NCI-H774 (cell line): ENCODE measurements at regions not wholly inside any gene's neighbourhood (a gene's known extent, or its start where the extent isn't known, plus 50 kb on each side); places are given as distances from the start of the nearest gene placed in this dataset.

Experiments used
- DNase-seq: peaks from one replicate; lab custom pipeline; 2025; lab: John Stamatoyannopoulos, UW

- no peak for DNase-seq
These were observed 202.3 kb upstream of the LMNTD1 start for GRCh38 chr12:25755136-25755970.

- DNase-seq = no peak
These were observed 202.6 kb upstream of the RASSF8 start for GRCh38 chr12:25755971-25756260.

GRCh38 chr12:25757037-25757665 is 201.3 kb upstream of the RASSF8 start:
- no peak for DNase-seq

- DNase-seq = no peak
These were observed 198.7 kb upstream of the RASSF8 start for GRCh38 chr12:25759752-25760151.

DNA sequence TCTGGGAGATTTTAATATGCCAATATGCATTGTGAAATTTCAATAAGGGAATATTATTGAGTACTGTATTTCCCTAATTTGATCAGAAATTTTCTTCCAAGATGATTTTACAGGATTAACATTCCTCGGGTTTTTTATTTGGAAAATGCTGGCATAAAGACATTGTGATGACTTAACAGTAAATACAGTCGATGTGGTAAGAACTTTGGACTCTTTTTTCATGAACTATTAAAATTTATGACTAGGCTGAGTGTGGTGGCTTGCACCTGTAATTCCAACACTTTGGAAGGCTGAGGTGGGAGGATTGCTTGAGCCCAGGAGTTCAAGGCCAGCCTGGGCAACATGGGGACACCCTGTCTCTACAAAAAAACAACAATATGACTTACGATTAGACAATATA is 197.1 kb upstream of the RASSF8 start:
- no peak for DNase-seq

- no peak for DNase-seq
These were observed 194.1 kb upstream of the RASSF8 start for GRCh38 chr12:25764409-25764808.

- DNase-seq = no peak
These were observed 193.6 kb upstream of the RASSF8 start for GRCh38 chr12:25764892-25765291.

- no peak for DNase-seq
These were observed 190.9 kb upstream of the RASSF8 start for GRCh38 chr12:25767606-25768005.

DNA sequence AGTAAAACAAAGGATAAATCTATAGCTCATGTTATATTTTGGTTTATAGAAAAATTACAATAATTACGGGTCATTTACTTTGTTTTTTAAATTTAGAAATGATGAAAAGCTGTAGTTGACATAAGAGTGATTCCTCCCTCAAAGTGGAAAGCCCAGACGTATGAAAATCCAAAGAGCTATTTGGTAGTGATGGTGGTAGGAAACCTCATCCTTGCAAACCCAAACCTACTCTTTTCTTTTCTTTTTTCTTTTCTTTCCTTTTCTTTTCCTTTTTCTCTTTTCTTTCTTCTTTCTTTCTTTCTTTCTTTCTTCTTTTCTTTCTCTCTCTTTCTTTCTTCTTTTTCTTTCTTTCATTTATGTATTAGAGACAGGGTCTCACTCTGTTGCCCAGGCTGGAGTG is 190.3 kb upstream of the RASSF8 start:
- no peak for DNase-seq

DNA sequence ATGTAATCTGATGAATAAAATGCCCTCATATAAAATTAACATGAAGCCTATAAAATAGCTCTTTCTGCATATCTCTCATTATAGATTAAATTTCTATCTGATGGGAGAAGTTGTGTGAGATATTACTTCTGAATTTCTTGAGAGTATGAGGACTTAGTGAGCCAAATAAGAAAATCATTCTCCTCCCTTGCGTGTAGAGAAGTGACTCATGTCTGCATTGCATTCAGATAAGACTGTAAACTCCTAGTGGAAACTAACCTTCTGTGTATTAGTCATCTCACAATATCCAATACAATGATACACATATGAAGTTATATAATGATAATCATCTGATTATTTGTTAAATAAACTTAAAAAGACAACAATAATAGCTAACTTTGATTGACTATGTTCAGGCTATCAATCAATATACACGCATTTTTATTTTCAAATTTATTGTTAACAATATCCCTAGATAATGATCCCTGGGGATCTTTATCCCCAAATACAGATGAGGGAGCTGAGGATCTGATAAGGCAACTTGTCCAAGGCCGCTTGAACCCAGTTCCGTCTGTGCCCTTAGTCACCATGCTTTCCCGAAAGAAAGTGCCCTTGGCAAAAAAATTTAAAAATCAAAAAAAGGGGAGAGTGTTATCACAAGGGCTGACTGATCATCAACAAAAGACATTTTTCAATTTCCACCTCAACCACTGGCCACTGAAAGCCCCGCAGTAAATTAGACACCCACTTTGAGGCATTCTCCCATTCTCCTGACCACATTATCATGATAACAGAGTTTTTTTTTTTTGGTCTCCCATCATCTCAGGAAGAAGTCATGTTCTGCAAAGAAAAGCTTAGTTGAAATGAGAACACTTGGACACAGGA is 189.2 kb upstream of the RASSF8 start:
- DNase-seq = no peak

DNA sequence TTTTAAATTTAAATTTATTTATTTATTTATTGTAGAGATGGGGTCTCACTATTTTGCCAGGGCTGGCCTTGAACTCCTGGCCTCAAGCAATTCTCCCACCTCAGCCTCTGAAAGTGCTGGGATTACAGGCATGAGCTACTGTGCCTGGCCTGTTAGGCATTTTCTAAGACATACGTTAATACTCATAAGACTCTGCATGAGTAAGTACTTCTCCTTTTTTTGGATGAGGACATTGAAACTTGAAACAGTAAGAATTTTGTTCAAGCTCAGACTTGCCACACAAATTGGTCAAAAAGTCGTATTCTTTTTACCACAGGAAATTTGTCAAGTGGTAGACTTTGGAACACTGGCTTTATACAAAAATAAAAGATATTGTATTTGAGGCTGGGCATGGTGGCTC is 187.4 kb upstream of the RASSF8 start:
- DNase-seq = no peak

GRCh38 chr12:25771476-25771875 is 187.0 kb upstream of the RASSF8 start:
- DNase-seq = no peak

DNA sequence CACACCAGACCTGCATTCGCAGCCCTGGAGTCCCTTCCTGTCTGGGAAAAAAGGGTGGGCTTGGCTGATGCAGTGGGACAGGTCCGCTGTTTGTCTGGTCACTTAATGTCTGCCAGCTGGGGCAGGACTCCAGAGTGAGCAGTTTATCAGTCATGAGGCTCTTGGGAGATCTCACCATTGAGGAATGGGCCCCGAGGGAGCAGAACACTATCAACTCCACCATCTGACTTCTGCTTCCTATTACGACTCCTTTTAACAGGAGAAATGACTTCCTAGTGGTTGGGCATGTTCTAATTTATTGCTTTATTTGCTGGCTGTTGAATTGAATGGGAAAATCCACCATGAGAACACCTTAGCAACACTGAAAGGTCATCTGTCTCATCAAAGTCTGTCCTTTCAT is 182.5 kb upstream of the RASSF8 start:
- DNase-seq = no peak

GRCh38 chr12:25780771-25781170 is 177.7 kb upstream of the RASSF8 start:
- no peak for DNase-seq

DNA sequence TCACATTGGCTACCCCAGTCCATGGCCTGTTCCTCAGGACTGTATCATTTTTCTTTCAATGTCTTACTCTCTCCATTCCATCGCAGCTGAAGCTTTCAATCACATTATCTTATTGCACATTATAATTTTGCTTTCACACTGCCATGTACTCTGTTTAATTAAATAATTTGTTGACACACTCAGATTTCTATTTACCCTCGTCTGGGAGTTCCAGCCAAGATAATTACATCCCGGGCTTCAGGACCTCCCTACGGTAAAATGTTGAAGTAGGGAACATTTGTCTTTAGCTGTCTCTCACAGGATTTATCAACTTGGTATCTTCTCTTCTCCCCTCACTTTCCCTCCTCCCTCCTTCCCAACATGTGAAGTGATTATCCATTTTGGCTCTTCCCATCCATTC is 177.2 kb upstream of the RASSF8 start:
- DNase-seq = peak; percentile 12

- DNase-seq = no peak
These were observed 174.9 kb upstream of the RASSF8 start for GRCh38 chr12:25783566-25783965.

- DNase-seq = no peak
These were observed 173.8 kb upstream of the RASSF8 start for GRCh38 chr12:25784669-25785068.

- DNase-seq = no peak
These were observed 173.3 kb upstream of the RASSF8 start for GRCh38 chr12:25785134-25785533.

- DNase-seq = no peak
These were observed 170.8 kb upstream of the RASSF8 start for GRCh38 chr12:25787701-25788100.

GRCh38 chr12:25788707-25789442 is 169.6 kb upstream of the RASSF8 start:
- DNase-seq = no peak

DNA sequence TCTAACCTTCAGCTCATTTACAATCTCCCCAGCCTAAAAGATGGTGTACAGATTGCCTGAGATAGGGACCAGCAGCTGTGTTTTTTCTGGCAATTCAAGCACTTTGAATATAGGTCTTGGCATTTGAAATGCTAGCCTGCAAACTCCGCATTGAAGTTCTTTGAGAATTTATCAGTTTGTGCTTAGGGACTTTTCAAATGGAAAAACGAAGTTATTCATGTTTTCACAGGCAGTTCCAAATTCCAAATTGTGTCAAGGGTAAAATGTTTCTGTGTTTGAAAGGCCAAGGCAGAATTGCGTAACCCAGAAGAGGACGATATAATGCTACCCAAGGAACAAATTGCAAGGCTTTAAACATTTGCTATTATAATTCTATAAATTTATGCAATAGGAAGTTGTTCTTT is 168.9 kb upstream of the RASSF8 start:
- no peak for DNase-seq

DNA sequence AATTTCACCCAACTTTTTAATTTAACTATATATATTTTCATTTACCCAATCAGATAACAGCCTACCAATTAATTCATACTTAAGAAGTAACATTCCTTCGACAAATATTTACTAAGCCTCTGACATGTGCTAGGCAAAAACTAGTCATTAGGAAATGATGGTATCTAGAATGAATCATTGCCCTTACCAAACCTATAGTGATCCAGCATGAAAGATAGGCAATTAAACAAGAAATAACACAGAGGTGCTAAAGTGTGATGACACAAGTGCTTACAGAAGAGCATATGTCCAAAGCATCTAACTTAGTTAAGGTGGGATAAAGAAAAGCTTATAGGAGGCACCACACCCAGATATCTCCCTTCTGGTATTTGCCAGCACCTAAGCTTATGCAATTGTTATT is 166.5 kb upstream of the RASSF8 start:
- no peak for DNase-seq
